Inflammatory macrophage treated with lipopolysaccharide for 4 hours (primary cell): ENCODE measurements at regions not wholly inside any gene's neighbourhood (a gene's known extent, or its start where the extent isn't known, plus 50 kb on each side); places are given as distances from the start of the nearest gene placed in this dataset.
A peak's percentile ranks its signal among the peaks of the same experiment; 100 is the strongest.

Source experiments
- DNase-seq: peaks from one replicate; pipeline ENCODE4 v3.0.0-alpha.2; 2020

DNA sequence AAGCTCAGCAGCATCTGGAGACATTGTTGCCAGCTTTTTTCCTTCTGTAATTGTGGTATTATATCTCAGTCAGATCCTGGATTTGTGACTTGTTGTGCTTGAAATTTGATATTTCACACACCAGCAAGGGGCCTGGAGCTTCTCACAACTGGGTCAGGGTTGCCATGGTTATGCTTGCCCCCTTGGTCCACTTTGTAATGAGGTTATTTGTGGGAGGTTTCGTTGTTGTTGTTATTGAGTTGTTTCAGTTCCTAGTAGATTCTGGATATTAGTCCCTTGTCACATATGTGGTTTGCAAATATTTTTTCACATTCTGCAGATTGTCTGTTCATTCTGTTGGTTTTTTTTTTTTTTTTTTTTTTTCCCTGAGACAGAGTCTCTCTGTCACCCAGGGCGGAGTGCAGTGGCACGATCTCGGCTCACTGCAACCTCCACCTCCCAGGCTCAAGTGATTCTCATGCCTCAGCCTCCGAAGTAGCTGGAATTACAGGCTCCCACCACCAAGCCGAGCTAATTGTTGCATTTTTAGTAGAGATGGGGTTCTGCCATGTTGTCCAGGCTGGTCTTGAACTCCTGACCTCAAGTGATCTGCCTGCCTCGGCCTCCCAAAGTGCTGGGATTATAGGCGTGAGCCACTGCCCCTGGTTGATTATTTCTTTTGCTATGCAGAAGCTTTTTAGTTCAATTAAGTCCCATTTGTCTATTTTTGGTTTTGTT lies 80.6 kb upstream of the ETV6 start:
- DNase-seq, result no peak

DNA sequence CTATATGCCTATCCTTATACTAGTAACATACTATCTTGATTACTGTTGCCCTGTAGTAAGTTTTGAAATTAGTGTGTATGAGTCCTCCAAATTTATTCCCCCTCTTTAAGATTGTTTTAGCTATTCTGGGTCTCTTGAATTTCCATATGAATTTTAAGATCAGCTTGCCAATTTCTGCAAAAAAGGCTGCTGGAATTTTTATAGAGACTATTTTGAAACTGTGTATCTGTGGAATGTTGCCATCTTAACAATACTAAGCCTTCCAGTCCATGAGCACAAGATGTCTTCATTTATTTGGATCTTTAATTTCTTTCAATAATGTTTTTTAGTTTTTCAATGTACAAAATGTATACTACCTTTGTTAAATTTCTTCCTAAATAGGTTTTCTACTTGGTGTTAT lies 79.8 kb upstream of the ETV6 start:
- no peak for DNase-seq

GRCh38 chr12:11573880-11574279 lies 75.6 kb upstream of the ETV6 start:
- DNase-seq, result no peak

GRCh38 chr12:11576104-11576503 lies 73.4 kb upstream of the ETV6 start:
- peak; percentile 79 for DNase-seq

- DNase-seq, result no peak
Measured at GRCh38 chr12:11577658-11578260, 71.7 kb upstream of the ETV6 start.

DNA sequence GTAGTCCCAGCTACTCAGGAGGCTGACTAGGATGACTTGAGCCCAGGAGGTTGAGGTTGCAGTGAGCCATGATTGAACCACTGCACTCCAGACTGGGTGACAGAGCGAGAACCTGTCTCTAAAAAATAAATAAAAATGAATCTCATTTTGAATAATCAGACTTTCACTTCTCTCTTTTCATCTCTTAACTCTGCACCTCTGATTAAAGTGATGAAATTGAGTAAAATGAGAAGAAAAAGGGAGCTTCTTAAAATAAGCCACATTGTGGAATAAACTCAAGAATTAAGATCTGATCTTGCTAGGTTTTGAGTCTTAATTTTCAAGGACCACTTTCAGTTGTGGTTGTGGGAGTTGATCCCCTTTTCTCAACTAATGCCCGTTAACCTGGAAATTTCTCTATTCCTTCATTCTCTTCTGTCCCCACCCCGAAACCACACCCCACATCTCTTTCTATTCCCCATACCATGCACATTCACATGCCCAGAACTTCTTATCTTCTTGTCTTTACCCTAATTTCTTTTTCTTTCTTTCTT lies 70.9 kb upstream of the ETV6 start:
- peak; percentile 48 for DNase-seq

DNA sequence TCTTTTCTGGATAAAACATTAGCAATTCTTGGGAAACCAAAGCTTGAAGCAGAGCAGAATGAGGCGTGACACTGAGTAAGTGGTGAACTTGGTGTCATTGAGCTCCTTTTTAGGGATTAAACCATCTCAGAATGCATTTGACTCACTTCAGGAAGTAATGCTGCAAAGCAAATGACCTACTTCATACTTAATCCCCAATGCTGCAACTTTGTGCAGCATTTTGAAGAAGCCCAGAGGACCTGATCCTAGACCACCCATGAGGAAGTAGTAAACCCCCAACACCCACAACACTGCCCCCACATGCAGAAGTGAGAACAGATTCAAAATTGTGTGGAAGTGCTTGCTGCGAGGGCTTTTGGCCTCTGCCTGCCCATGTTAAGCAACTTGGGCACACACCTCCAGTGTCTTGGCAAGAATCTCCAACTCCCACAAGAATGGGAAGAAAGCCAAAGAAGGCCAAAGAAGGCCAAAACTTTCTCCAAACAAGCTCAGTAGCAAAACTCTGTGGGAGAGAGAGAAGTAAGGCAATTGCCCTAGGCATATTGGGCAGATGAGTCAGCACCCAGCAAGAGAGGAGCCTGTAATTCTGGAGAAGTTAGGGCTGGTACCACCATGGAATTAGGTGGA lies 69.2 kb upstream of the ETV6 start:
- peak; percentile 97 for DNase-seq

DNA sequence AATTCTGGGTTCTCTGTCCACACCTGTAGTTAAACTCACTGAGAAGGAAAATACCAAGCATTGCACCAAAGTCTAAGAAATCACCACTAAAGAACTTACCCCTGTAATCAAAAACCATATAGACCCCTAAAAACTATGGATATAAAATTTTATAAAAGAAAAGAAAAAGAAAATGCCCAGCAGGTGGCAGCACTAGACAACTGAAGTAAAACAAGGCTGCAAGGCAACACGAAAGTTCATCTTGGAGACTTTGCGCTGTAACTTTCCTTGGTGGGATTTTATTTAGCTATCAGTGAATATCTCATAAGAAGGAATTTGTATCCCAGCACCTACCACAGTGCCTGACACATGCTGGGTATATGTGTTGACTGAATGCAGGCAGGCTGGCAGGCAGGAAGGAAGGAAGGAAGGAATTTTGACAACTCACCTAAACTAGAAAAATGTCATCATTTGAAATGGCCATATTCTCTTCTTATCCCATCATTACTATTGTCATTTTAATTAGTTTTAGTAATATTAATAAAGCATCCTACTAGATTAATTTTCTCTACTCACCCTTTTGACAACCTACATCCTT lies 68.2 kb upstream of the ETV6 start:
- peak; percentile 87 for DNase-seq

DNA sequence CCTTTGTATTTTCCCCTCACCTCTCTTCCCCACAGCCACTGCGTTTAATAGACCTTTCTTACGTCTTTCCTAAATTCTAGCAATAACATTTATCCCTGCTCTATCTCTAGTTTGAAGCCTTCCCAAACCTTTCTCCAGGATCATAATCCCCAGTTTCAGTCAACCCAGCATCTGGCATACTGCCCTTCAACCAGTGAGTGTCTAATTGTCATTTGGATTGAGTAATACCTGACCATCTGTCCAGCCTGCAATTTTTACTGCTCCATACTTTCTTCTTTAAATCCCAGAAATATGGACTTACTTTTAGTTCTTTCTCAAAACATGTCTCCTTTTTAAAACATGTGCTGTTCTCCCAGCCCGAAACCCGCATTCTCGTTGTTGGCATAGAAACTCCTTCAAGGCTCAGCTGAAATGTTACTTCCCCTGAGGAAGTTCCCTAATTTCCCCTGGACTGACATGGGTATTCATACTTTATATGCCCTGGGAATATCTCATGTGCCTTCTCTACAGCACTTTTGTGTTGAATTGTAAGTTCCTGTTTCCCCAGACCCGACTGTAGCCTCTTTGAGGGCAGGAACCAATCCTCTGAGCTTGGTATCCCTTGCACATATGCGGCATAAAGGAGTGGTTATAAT lies 65.1 kb upstream of the ETV6 start:
- peak; percentile 88 for DNase-seq

DNA sequence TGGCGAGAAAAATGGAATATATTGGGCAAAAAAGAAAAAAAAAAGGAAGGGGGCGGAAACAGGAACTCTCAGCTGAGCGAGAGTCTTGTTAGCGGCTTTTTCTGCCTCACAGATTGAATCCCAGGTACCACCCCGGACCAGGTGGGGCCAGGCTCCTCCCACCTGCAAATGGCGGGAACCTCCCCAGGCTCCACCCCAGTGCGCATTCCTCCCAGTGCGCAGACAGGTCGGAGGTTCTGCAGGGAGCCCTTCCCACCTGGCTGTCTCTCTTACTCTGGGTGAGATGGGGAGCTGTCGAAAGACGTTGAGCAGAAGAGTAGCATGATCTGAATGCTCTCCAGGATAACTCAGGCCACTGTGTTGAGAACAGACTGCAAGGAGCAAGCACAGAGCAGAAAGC lies 57.0 kb upstream of the ETV6 start:
- no peak for DNase-seq

DNA sequence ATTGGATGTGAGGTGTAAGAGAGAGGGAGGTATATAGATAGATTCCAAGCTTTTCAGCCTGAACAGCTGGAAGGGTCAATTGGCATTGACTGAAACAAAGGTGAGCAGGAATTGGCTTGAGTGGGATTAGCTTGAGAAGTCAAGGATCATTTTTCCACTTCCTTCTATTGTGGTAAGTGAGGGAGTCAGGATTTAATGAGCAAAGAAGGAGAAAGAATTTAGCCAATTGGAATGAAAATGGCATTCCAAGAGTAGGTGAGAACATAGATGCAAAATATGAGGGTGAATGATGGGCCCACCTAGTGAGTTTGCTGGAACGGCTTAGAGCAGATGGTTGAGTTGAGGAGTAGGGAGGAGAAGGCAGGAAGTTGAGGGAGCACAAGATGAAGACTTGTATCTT lies 56.5 kb upstream of the ETV6 start:
- no peak for DNase-seq

DNA sequence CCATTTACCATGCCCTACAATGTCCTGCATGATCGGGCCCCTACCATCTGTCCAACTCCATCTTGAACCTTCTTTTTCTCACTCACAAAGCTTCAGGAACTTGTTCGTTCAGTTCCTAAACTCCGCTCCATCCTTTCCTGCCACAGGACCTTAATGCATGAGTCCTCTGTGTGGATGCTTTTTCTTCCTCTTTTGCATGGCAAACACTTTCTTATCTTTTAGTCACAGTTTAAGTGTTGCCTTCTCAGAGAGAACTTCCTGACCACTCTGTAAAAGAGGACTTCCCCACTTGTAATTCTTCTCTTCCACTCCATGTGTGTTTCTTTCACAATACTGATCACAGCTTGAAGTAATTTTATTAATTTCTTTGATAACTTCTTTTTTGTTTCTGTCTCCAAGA lies 54.4 kb upstream of the ETV6 start:
- peak; percentile 89 for DNase-seq

DNA sequence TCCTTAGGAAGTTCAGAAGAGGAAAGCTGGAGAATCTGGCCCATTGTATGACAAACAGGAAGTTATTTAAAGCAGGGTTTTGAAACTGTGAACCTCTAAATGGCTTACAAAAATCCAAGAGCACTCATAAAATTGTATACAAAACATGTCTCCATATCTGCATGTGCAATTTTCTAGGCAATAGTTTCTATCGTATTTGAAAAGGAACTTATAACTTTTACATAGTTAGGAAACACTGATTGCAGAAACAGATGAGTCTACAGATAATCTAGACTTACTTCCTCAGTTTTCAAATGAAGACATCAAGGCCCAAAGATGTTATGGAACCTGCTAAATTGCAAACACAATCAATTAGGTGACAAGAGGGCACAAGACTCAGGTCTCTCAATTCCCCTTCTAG lies 53.3 kb upstream of the ETV6 start:
- DNase-seq, result peak; percentile 87

GRCh38 chr12:11598900-11599299 lies 50.6 kb upstream of the ETV6 start:
- DNase-seq, result no peak
